ENCODE measurements at regions not wholly inside any gene's neighbourhood (a gene's known extent, or its start where the extent isn't known, plus 50 kb on each side); places are given as distances from the start of the nearest gene placed in this dataset.

DNA sequence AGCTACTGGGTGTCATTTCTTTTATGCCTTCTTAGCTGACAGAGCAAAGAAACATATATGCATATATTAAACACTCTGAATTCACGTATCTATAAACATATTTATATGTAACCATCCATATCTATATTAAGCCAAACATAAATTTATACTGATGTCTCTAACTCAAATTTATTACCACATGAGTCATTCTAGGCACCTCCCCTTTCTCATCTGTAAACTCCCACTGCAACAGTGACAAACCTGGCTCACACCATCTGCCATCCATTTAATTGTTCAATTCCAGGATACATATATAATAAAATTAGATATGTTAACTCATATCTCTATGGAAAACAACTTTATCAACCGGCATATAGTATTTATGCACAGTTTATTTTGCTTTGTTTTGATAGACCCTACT, 722.3 kb downstream of the SORCS1 start:
- TF ChIP-seq, protein P1, sequence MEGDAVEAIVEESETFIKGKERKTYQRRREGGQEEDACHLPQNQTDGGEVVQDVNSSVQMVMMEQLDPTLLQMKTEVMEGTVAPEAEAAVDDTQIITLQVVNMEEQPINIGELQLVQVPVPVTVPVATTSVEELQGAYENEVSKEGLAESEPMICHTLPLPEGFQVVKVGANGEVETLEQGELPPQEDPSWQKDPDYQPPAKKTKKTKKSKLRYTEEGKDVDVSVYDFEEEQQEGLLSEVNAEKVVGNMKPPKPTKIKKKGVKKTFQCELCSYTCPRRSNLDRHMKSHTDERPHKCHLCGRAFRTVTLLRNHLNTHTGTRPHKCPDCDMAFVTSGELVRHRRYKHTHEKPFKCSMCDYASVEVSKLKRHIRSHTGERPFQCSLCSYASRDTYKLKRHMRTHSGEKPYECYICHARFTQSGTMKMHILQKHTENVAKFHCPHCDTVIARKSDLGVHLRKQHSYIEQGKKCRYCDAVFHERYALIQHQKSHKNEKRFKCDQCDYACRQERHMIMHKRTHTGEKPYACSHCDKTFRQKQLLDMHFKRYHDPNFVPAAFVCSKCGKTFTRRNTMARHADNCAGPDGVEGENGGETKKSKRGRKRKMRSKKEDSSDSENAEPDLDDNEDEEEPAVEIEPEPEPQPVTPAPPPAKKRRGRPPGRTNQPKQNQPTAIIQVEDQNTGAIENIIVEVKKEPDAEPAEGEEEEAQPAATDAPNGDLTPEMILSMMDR (IDR thresholded peaks at IDR 0.05) = no peak
- DNase-seq (ENCODE audit: low spot score) = no peak
- no peak for ATAC-seq (ENCODE audit: low FRiP score)

DNA sequence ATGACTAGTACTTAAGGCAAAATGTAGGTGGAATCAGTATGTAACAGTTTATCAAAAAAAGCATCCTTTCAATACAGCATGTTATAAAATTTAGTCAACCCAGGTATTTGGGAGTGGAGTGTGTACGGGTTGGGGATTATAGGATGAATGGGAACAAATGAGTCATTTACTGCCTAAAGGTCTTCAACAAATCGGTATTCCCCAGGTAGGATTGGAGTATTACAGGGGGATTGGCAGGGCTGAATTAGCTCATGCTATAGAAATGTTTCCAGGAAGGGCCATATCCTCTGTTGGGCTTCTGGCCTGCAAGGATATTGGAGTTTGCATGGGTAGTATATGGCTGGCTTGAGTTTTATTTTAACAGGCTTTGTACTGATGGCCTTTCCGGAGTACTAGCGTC, 723.7 kb downstream of the SORCS1 start:
- no peak for ATAC-seq (ENCODE audit: low FRiP score)
- no peak for DNase-seq (ENCODE audit: low spot score)
- TF ChIP-seq, protein P1 (IDR thresholded peaks at IDR 0.05) = no peak

DNA sequence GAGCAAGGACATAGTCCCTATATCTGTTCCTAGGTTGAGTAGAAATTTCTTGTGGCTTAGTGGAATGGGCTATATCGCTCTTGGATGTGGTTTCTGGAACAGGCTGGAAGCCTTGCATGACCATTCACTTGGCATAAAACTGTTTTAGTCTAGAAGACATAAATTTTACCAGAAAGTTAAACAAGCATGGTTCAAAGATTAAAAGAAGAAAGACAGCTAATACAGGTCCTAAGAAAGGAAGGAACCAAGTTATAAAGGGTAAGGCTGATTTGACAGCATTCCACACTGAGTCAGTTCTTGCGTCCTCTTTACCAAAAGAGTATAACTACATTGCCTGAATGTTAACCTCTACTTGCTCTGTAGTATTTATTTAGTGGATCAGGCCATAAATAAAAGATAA, 724.2 kb downstream of the SORCS1 start:
- ATAC-seq (ENCODE audit: low FRiP score) = no peak
- DNase-seq (ENCODE audit: low spot score) = no peak
- TF ChIP-seq, protein P1 (IDR thresholded peaks at IDR 0.05) = no peak

DNA sequence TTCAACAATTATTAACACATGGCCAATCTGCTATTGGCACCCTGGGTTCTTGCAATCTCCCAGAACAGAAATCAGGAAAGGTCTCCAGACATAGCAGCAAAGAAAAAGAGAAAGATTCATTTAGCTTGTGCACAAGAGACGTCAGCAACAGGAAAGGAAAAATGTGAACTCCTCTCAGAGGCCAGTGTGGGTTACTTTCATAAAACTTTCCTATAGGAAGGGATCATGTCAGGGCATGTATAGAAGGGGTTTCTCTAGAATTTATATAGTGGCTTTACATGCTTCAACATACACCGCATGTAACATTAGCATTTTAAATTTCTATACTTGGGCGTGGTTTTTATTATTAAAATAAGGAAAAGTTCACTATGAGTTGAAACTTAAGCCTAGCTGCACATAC, 725.1 kb downstream of the SORCS1 start:
- TF ChIP-seq, protein P1 (IDR thresholded peaks at IDR 0.05) = no peak
- no peak for ATAC-seq (ENCODE audit: low FRiP score)
- no peak for DNase-seq (ENCODE audit: low spot score)

DNA sequence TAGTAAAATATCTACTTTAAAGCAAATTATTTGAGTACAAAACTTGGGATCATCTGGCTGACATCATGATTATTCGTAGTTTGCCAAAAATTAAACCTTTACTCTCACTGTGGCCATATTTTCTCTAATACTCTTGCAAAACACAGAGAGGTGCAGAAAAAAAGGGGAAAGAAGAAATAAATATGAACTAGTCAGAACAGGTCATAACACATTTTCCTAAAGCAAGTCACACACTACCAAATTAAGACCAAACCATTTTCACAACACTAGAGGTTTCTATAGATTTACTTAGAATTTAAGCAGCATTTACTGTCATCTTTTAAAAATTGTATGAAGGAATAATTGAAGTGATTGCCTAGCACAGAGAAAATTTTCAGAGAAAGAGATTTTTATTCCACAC, 726.1 kb downstream of the SORCS1 start:
- DNase-seq (ENCODE audit: low spot score) (no peak), ATAC-seq (ENCODE audit: low FRiP score) (no peak)
- TF ChIP-seq, protein P1 (IDR thresholded peaks at IDR 0.05) = no peak

DNA sequence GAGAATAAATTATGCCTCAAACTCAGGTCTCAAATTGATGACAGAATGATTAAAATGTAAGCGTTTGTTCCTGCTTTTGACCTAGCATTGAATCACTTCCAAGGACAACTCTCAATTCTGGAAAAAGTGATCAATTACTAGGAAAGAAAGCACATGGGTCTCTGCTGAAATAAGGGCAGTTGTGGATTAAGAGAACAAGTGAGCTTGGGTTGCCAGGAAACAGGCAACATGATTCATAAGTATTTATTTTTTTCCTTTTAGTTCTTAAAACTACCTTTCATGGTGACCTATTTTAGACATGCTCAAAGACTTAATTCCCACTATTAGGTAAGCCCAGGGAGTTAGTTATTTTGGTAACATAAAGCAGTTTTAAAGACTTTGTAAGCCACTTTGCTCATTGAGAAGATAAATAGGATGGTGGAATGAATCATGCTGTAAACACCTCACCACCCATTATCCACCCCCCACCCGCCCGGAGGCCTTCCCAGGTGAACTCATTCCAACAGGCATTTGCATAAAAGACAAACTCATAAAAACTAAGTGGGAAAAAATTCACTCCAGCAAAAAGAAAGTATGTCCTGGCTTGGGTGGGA, 728.3 kb downstream of the SORCS1 start:
- DNase-seq (ENCODE audit: low spot score) (no peak), ATAC-seq (ENCODE audit: low FRiP score) (no peak)
- TF ChIP-seq, protein P1 (IDR thresholded peaks at IDR 0.05) = no peak

DNA sequence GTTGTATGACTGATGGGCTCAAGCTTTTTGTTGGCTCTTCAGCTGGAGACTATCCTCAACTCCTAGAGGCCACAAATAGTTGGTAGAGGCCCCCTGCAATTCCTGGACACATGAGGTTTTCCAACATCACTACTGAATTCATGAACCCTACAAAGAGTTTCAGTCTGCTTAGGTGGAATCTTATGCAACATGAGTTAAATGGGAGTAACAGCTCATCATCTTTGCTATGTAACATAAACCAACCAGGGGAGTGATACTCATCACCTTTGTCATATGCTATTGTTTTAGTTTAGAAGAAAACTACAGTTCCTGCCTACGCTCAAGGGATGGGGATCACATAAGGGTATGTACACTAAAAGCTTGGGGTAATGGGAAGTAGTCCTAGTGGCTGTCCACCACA, 729.4 kb downstream of the SORCS1 start:
- TF ChIP-seq, protein P1 (IDR thresholded peaks at IDR 0.05) = no peak
- no peak for DNase-seq (ENCODE audit: low spot score)
- no peak for ATAC-seq (ENCODE audit: low FRiP score)

Measured in omental fat pad (tissue), 3 donors.